ENCODE measurements at regions not wholly inside any gene's neighbourhood (a gene's known extent, or its start where the extent isn't known, plus 50 kb on each side); places are given as distances from the start of the nearest gene placed in this dataset.

- no peak overlapping the region for H3K9ac ChIP-seq (ENCODE audit: low read length in 5 of 5)
Observed at GRCh38 chr6:150719099-150719766, 119.5 kb downstream of the PLEKHG1 start.

GRCh38 chr6:150719831-150720230 lies 120.1 kb downstream of the PLEKHG1 start:
- Histone ChIP-seq H3K36me3 (ENCODE audit: control insufficient read depth in 5 of 5, insufficient read depth in 5 of 5, low read length in 5 of 5) (no peaks in the 10 kb centered on the region), H3K27me3 (ENCODE audit: control insufficient read depth in 5 of 5, insufficient read depth in 4 of 5, low read length in 5 of 5) (no peaks in the 10 kb centered on the region), H3K9me3 (ENCODE audit: control insufficient read depth in 5 of 5, low read length in 5 of 5) (no peaks in the 10 kb centered on the region), H3K9ac (ENCODE audit: low read length in 5 of 5) (no peak overlapping the region), H3K27ac (ENCODE audit: low read depth, low read length) (no peak overlapping the region), H3K4me1 (ENCODE audit: control insufficient read depth in 5 of 5, insufficient read depth in 5 of 5, low read length in 5 of 5) (peaks cover 0 to 11% (median 4%) of the 10 kb centered on the region in 5 donors), H3K4me3 (ENCODE audit: low read depth in 1 of 5, low read length in 5 of 5) (no peak overlapping the region)

More at GRCh38 chr6:150719099-150719766, 119.5 kb downstream of the PLEKHG1 start:
- Histone ChIP-seq H3K4me1 (ENCODE audit: control insufficient read depth in 5 of 5, insufficient read depth in 5 of 5, low read length in 5 of 5) (peaks cover 0 to 11% (median 4%) of the 10 kb centered on the region in 5 donors), H3K27me3 (ENCODE audit: control insufficient read depth in 5 of 5, insufficient read depth in 4 of 5, low read length in 5 of 5) (no peaks in the 10 kb centered on the region), H3K9me3 (ENCODE audit: control insufficient read depth in 5 of 5, low read length in 5 of 5) (no peaks in the 10 kb centered on the region), H3K4me3 (ENCODE audit: low read depth in 1 of 5, low read length in 5 of 5) (no peak overlapping the region), H3K36me3 (ENCODE audit: control insufficient read depth in 5 of 5, insufficient read depth in 5 of 5, low read length in 5 of 5) (no peaks in the 10 kb centered on the region), H3K27ac (ENCODE audit: low read depth, low read length) (no peak overlapping the region)

GRCh38 chr6:150720774-150721233 lies 121.1 kb downstream of the PLEKHG1 start:
- H3K4me1 ChIP-seq (ENCODE audit: control insufficient read depth in 5 of 5, insufficient read depth in 5 of 5, low read length in 5 of 5) = peaks cover 0 to 11% (median 4%) of the 10 kb centered on the region in 5 donors
- H3K36me3 ChIP-seq (ENCODE audit: control insufficient read depth in 5 of 5, insufficient read depth in 5 of 5, low read length in 5 of 5) = no peaks in the 10 kb centered on the region
- no peaks in the 10 kb centered on the region for H3K27me3 ChIP-seq (ENCODE audit: control insufficient read depth in 5 of 5, insufficient read depth in 4 of 5, low read length in 5 of 5)
- no peak overlapping the region for H3K27ac ChIP-seq (ENCODE audit: low read depth, low read length)
- H3K9me3 ChIP-seq (ENCODE audit: control insufficient read depth in 5 of 5, low read length in 5 of 5) = no peaks in the 10 kb centered on the region
- H3K4me3 ChIP-seq (ENCODE audit: low read depth in 1 of 5, low read length in 5 of 5) = no peak overlapping the region
- no peak overlapping the region for H3K9ac ChIP-seq (ENCODE audit: low read length in 5 of 5)

GRCh38 chr6:150721418-150722266 lies 122.0 kb downstream of the PLEKHG1 start:
- Histone ChIP-seq H3K36me3 (ENCODE audit: control insufficient read depth in 5 of 5, insufficient read depth in 5 of 5, low read length in 5 of 5) (no peaks in the 10 kb centered on the region), H3K4me3 (ENCODE audit: low read depth in 1 of 5, low read length in 5 of 5) (no peak overlapping the region), H3K27me3 (ENCODE audit: control insufficient read depth in 5 of 5, insufficient read depth in 4 of 5, low read length in 5 of 5) (no peaks in the 10 kb centered on the region), H3K9me3 (ENCODE audit: control insufficient read depth in 5 of 5, low read length in 5 of 5) (no peaks in the 10 kb centered on the region), H3K9ac (ENCODE audit: low read length in 5 of 5) (no peak overlapping the region), H3K27ac (ENCODE audit: low read depth, low read length) (no peak overlapping the region), H3K4me1 (ENCODE audit: control insufficient read depth in 5 of 5, insufficient read depth in 5 of 5, low read length in 5 of 5) (peaks cover 0 to 7% (median 4%) of the 10 kb centered on the region in 5 donors)

DNA sequence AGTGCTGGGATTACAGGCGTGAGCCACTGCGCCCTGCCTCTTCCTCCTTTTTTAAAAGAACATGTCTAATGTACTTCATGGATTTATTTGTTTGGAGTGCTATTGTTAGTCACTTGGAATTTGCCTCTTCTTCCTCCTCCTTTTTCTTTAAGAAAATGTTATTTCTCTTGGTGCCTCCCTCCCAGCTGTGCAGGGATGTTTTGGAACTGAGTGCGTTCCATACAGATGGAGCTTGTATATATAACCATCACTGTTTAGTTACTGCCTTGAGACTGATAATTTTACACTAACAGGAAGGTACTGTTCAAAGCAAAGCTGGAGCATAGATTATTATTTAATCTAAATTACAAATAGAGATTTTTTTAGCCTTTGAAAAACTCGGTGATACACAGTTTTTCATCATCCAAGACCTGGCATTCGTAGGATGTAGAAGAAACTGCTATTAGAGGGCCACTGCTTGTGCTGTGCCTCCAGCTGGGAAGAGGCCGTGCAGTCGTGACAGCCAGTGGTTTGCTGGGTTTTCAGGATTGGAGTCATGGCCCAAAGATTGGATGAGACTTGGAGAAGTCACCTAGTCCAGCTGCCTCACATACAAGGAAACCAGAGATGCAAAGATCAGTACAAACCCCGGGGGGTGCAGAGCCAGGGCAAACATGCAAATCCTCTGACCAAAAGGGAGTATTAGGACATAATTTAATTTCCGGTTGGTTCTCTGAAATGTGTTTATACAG lies 123.1 kb downstream of the PLEKHG1 start:
- H3K27ac ChIP-seq (ENCODE audit: low read depth, low read length) = no peak overlapping the region
- no peaks in the 10 kb centered on the region for H3K27me3 ChIP-seq (ENCODE audit: control insufficient read depth in 5 of 5, insufficient read depth in 4 of 5, low read length in 5 of 5)
- no peak overlapping the region for H3K4me3 ChIP-seq (ENCODE audit: low read depth in 1 of 5, low read length in 5 of 5)
- H3K36me3 ChIP-seq (ENCODE audit: control insufficient read depth in 5 of 5, insufficient read depth in 5 of 5, low read length in 5 of 5) = no peaks in the 10 kb centered on the region
- H3K4me1 ChIP-seq (ENCODE audit: control insufficient read depth in 5 of 5, insufficient read depth in 5 of 5, low read length in 5 of 5) = peaks cover 0 to 7% (median 4%) of the 10 kb centered on the region in 5 donors
- H3K9ac ChIP-seq (ENCODE audit: low read length in 5 of 5) = no peak overlapping the region
- H3K9me3 ChIP-seq (ENCODE audit: control insufficient read depth in 5 of 5, low read length in 5 of 5) = no peaks in the 10 kb centered on the region

GRCh38 chr6:150723345-150723658 lies 123.6 kb downstream of the PLEKHG1 start:
- Histone ChIP-seq H3K4me1 (ENCODE audit: control insufficient read depth in 5 of 5, insufficient read depth in 5 of 5, low read length in 5 of 5) (peaks cover 0 to 7% (median 4%) of the 10 kb centered on the region in 5 donors), H3K9me3 (ENCODE audit: control insufficient read depth in 5 of 5, low read length in 5 of 5) (no peaks in the 10 kb centered on the region), H3K9ac (ENCODE audit: low read length in 5 of 5) (no peak overlapping the region), H3K27me3 (ENCODE audit: control insufficient read depth in 5 of 5, insufficient read depth in 4 of 5, low read length in 5 of 5) (no peaks in the 10 kb centered on the region), H3K4me3 (ENCODE audit: low read depth in 1 of 5, low read length in 5 of 5) (no peak overlapping the region), H3K36me3 (ENCODE audit: control insufficient read depth in 5 of 5, insufficient read depth in 5 of 5, low read length in 5 of 5) (no peaks in the 10 kb centered on the region), H3K27ac (ENCODE audit: low read depth, low read length) (no peak overlapping the region)

- Histone ChIP-seq H3K4me3 (ENCODE audit: low read depth in 1 of 5, low read length in 5 of 5) (no peak overlapping the region), H3K27me3 (ENCODE audit: control insufficient read depth in 5 of 5, insufficient read depth in 4 of 5, low read length in 5 of 5) (no peaks in the 10 kb centered on the region), H3K36me3 (ENCODE audit: control insufficient read depth in 5 of 5, insufficient read depth in 5 of 5, low read length in 5 of 5) (no peaks in the 10 kb centered on the region), H3K9me3 (ENCODE audit: control insufficient read depth in 5 of 5, low read length in 5 of 5) (no peaks in the 10 kb centered on the region), H3K9ac (ENCODE audit: low read length in 5 of 5) (no peak overlapping the region), H3K4me1 (ENCODE audit: control insufficient read depth in 5 of 5, insufficient read depth in 5 of 5, low read length in 5 of 5) (peaks cover 0 to 7% (median 4%) of the 10 kb centered on the region in 5 donors), H3K27ac (ENCODE audit: low read depth, low read length) (no peak overlapping the region)
Observed at GRCh38 chr6:150723857-150724256, 124.2 kb downstream of the PLEKHG1 start.

DNA sequence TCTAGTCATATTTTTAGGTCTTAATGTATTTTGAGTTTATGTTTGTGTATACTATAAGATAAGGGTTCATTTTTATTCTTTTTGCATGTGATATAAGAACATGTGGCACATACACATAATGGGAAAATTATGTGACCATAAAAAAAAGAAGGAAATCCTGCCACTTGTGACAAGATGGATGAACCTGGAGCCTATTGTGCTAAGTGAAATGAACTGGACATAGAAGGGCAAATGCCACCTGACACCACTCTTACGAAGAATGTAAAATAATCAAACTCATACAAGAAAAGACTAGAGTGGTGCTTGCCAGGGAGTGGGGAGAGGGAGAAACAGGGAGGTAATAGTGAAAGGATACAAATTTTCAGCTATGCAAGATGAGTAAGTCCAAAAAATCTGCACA lies 126.1 kb downstream of the PLEKHG1 start:
- H3K9me3 ChIP-seq (ENCODE audit: control insufficient read depth in 5 of 5, low read length in 5 of 5) = no peaks in the 10 kb centered on the region
- no peak overlapping the region for H3K9ac ChIP-seq (ENCODE audit: low read length in 5 of 5)
- peaks cover 0 to 14% (median 9%) of the 10 kb centered on the region in 5 donors for H3K4me1 ChIP-seq (ENCODE audit: control insufficient read depth in 5 of 5, insufficient read depth in 5 of 5, low read length in 5 of 5)
- no peak overlapping the region for H3K4me3 ChIP-seq (ENCODE audit: low read depth in 1 of 5, low read length in 5 of 5)
- H3K27ac ChIP-seq (ENCODE audit: low read depth, low read length) = no peak overlapping the region
- H3K36me3 ChIP-seq (ENCODE audit: control insufficient read depth in 5 of 5, insufficient read depth in 5 of 5, low read length in 5 of 5) = no peaks in the 10 kb centered on the region
- H3K27me3 ChIP-seq (ENCODE audit: control insufficient read depth in 5 of 5, insufficient read depth in 4 of 5, low read length in 5 of 5) = no peaks in the 10 kb centered on the region

- Histone ChIP-seq H3K4me1 (ENCODE audit: control insufficient read depth in 5 of 5, insufficient read depth in 5 of 5, low read length in 5 of 5) (peaks cover 0 to 14% (median 6%) of the 10 kb centered on the region in 5 donors), H3K9ac (ENCODE audit: low read length in 5 of 5) (no peak overlapping the region), H3K4me3 (ENCODE audit: low read depth in 1 of 5, low read length in 5 of 5) (no peak overlapping the region), H3K27ac (ENCODE audit: low read depth, low read length) (no peak overlapping the region), H3K9me3 (ENCODE audit: control insufficient read depth in 5 of 5, low read length in 5 of 5) (no peaks in the 10 kb centered on the region), H3K27me3 (ENCODE audit: control insufficient read depth in 5 of 5, insufficient read depth in 4 of 5, low read length in 5 of 5) (no peaks in the 10 kb centered on the region), H3K36me3 (ENCODE audit: control insufficient read depth in 5 of 5, insufficient read depth in 5 of 5, low read length in 5 of 5) (peaks cover 0 to 10% (median 8%) of the 10 kb centered on the region in 5 donors)
Observed at GRCh38 chr6:150729188-150729748, 129.6 kb downstream of the PLEKHG1 start.

All from subcutaneous abdominal adipose tissue (tissue), 5 donors.